ENCODE measurements at regions not wholly inside any gene's neighbourhood (a gene's known extent, or its start where the extent isn't known, plus 50 kb on each side); places are given as distances from the start of the nearest gene placed in this dataset.

DNA sequence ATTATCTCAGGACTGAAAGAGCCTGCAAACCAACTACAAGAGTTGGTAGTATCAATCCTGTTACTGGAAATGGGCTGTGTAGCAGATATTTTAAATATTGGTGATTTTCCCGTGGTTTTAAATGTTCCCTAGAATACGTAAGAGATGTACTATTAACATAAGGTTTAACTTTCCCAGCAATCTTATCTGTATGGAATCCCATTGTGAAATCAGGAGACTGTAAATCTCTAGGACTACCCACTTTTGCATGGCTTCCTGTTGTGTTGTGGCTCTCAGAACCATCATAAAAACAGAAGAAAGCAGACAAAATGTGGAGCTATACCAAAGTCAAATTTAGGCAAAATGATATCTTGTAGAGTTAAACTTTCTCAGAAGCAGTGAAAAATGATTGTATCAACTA is 641.5 kb upstream of the SETBP1 start:
- ATAC-seq (ENCODE audit: low read depth) = no peak
- TF ChIP-seq, protein P1, sequence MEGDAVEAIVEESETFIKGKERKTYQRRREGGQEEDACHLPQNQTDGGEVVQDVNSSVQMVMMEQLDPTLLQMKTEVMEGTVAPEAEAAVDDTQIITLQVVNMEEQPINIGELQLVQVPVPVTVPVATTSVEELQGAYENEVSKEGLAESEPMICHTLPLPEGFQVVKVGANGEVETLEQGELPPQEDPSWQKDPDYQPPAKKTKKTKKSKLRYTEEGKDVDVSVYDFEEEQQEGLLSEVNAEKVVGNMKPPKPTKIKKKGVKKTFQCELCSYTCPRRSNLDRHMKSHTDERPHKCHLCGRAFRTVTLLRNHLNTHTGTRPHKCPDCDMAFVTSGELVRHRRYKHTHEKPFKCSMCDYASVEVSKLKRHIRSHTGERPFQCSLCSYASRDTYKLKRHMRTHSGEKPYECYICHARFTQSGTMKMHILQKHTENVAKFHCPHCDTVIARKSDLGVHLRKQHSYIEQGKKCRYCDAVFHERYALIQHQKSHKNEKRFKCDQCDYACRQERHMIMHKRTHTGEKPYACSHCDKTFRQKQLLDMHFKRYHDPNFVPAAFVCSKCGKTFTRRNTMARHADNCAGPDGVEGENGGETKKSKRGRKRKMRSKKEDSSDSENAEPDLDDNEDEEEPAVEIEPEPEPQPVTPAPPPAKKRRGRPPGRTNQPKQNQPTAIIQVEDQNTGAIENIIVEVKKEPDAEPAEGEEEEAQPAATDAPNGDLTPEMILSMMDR (IDR thresholded peaks at IDR 0.05) = no peak
- Mint-ChIP-seq H3K4me1 (no peaks in the 10 kb centered on the region), H3K9me3 (no peaks in the 10 kb centered on the region), H3K27ac (no peak overlapping the region), H3K36me3 (ENCODE audit: low read depth) (no peaks in the 10 kb centered on the region), H3K4me3 (no peak overlapping the region), H3K27me3 (no peaks in the 10 kb centered on the region)
- ChIA-PET CTCF (no interaction called here), POLR2A (no interaction called here)
- intact Hi-C loops (cut with micrococcal nuclease) = no loop called here
- no peak for DNase-seq

DNA sequence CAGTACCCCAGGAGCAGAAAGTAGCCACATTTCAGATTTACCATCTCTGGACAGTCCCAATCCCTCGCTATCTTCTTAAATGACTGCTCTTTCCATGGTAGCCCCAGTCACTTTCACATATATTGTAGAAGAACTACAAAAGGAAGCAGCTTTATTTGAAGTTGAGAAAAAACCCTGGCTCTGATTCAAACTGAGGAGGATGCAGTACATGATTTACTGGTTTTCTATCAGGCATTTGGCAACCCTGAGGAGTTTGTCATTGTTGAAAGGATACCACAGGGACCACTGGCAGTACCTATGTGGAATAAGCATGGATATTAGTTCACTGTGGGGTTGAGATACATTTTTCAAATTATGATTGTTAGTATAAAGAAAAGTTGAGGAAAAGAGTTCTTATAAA is 640.9 kb upstream of the SETBP1 start:
- POLR2A ChIA-PET = no interaction called here
- Mint-ChIP-seq H3K36me3 (ENCODE audit: low read depth) (no peaks in the 10 kb centered on the region), H3K27ac (no peak overlapping the region), H3K9me3 (no peaks in the 10 kb centered on the region), H3K4me1 (no peaks in the 10 kb centered on the region), H3K27me3 (no peaks in the 10 kb centered on the region), H3K4me3 (no peak overlapping the region)
- CTCF ChIA-PET = no interaction called here
- DNase-seq = no peak
- ATAC-seq (ENCODE audit: low read depth) = no peak
- TF ChIP-seq, protein P1 (IDR thresholded peaks at IDR 0.05) = no peak
- intact Hi-C loops (cut with micrococcal nuclease) = no loop called here

DNA sequence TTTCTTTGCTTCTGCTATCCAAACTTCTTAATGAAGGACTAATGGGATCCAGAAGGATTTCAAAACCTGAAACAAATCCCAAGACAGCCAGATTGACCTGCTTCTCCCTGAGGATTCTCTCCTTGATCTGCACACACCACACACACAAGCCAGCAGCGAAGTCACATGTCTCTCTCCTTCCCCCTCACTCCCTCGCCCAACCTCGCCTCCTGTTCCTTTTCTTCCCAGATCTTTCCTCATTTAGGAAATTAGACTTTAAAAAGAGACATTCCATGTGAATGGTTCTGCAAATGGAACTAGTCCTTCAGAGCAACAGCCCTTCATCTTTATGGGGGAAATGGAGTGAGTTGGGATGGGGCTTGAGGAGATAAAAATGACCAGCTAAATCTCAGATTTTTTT is 639.1 kb upstream of the SETBP1 start:
- ATAC-seq (ENCODE audit: low read depth) (no peak), DNase-seq (no peak)
- Mint-ChIP-seq H3K27me3 (no peaks in the 10 kb centered on the region), H3K27ac (no peak overlapping the region), H3K4me1 (no peaks in the 10 kb centered on the region), H3K9me3 (no peaks in the 10 kb centered on the region), H3K4me3 (no peak overlapping the region), H3K36me3 (ENCODE audit: low read depth) (no peaks in the 10 kb centered on the region)
- intact Hi-C loops (cut with micrococcal nuclease) = no loop called here
- ChIA-PET CTCF (no interaction called here), POLR2A (no interaction called here)
- TF ChIP-seq, protein P1 (IDR thresholded peaks at IDR 0.05) = no peak

DNA sequence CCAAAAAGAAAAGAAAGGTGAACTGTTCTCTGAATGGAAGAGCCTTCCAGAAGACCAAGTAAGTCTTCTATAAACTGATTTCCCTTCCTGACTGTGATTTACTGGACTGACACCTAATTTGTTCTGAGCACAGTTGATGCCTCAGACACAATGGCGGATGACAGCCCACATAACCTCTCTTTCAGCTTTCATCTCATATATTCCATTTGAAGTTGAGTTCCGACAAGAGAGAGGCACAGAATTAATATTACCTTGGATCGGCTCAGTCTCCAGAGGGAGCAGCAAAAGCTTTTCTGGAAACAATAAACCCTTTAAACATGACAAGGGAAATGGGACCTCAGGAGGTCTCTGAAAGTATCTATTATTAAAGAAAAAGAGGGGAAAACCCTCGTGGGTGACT is 638.7 kb upstream of the SETBP1 start:
- TF ChIP-seq, protein P1 (IDR thresholded peaks at IDR 0.05) = no peak
- Mint-ChIP-seq H3K36me3 (ENCODE audit: low read depth) (no peaks in the 10 kb centered on the region), H3K4me3 (no peak overlapping the region), H3K27ac (no peak overlapping the region), H3K27me3 (no peaks in the 10 kb centered on the region), H3K4me1 (no peaks in the 10 kb centered on the region), H3K9me3 (no peaks in the 10 kb centered on the region)
- CTCF ChIA-PET = no interaction called here
- no peak for DNase-seq
- POLR2A ChIA-PET = no interaction called here
- ATAC-seq (ENCODE audit: low read depth) = no peak
- intact Hi-C loops (cut with micrococcal nuclease) = no loop called here

DNA sequence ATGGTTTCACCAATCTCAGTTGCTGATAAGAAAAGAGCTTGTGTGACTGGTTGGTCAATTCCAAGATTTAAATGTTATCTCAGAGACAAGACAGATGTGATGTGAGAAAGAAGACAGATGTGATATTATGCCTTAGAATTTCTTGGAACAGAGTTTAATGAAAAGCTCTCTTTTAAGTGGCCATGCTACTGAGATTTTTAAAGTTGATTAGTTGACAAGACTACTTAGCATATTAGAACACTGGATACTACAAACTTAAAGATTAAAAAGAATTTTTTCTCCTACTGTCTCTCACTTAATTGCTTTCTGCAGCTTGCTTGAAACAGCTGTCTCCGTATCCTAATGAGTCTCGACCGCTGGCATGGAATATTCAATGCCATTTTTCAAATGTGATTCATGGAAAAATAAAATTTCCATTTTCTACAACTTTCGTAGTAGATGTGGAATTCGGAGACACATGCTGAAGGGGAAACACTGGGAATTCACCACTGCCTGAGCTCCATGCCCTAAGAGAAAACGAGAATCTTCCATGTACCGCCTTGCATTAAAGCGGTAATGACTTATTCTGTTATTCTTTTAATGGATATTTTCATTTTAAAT is 634.2 kb upstream of the SETBP1 start:
- Mint-ChIP-seq H3K4me1 (no peaks in the 10 kb centered on the region), H3K9me3 (no peaks in the 10 kb centered on the region)
- intact Hi-C loops (cut with micrococcal nuclease) = no loop called here

More for the DNA sequence above, 634.2 kb upstream of the SETBP1 start:
- ChIA-PET CTCF (no interaction called here), POLR2A (no interaction called here)
- Mint-ChIP-seq H3K36me3 (ENCODE audit: low read depth) (no peaks in the 10 kb centered on the region), H3K4me3 (no peak overlapping the region), H3K27ac (no peak overlapping the region), H3K27me3 (no peaks in the 10 kb centered on the region)
- TF ChIP-seq, protein P1 (IDR thresholded peaks at IDR 0.05) = no peak
- ATAC-seq (ENCODE audit: low read depth) (no peak), DNase-seq (no peak)

Data from activated B cell treated with CpG ODN at 0.5 μM for 24 hours (primary cell).